A673 (cell line): ENCODE measurements at regions not wholly inside any gene's neighbourhood (a gene's known extent, or its start where the extent isn't known, plus 50 kb on each side); places are given as distances from the start of the nearest gene placed in this dataset.
"Not testable (repeated sequence)": the region's sequence is repeated elsewhere in the genome, so short reads cannot be mapped to it uniquely, and the experiment has no call there.

Source experiments
- BruUV-seq: library from RNA; stranded (reverse); fragments of 400-500 nt; replicated peaks from 2 replicates; lab custom pipeline; 2021; lab: Mats Ljungman, UMichigan
- CTCF ChIA-PET: fragments of 300-600 bp; sonication (Branson Sonifier 250); formaldehyde crosslinking; loops from one replicate; lab custom pipeline; 2022; ENCODE audit warnings: antibody characterized with exemption; lab: Charles Lee
- POLR2A ChIA-PET: fragments of 300-600 bp; sonication (Branson Sonifier 250); formaldehyde crosslinking; loops from one replicate; lab custom pipeline; 2022; ENCODE audit warnings: antibody characterized with exemption; ENCODE audit not compliant: low non-redundant PET; lab: Charles Lee
- DNase-seq: peaks from one replicate; pipeline ENCODE4 v3.0.0-alpha.2; 2015; ENCODE audit warnings: low spot score
- H3K27ac ChIP-seq: fragments of 200-600 bp; sonication (generic); 2 replicates; pipeline ENCODE4 v1.5.1; 2016; ENCODE audit warnings: mixed run types, low read depth, mild to moderate bottlenecking, mixed read lengths, antibody characterized with exemption, low read length; ENCODE audit not compliant: poor library complexity, severe bottlenecking
- H3K27me3 ChIP-seq: fragments of 200-600 bp; sonication (generic); replicated peaks from 2 replicates; pipeline ENCODE4 v1.6.1; 2017; ENCODE audit warnings: mixed run types, low read depth, mild to moderate bottlenecking, mixed read lengths, antibody characterized with exemption, low read length; ENCODE audit not compliant: insufficient read depth, poor library complexity
- H3K36me3 ChIP-seq: fragments of 200-600 bp; sonication (generic); 2 replicates; pipeline ENCODE4 v1.6.1; 2016; ENCODE audit warnings: mixed run types, mild to moderate bottlenecking, mixed read lengths, antibody characterized with exemption, low read length; ENCODE audit not compliant: insufficient read depth, poor library complexity, severe bottlenecking
- H3K4me1 ChIP-seq: fragments of 200-600 bp; sonication (generic); 2 replicates; pipeline ENCODE4 v1.6.1; 2017; ENCODE audit warnings: mixed run types, mild to moderate bottlenecking, mixed read lengths, antibody characterized with exemption, low read length; ENCODE audit not compliant: insufficient read depth, poor library complexity, severe bottlenecking
- H3K4me3 ChIP-seq: fragments of 200-600 bp; sonication (generic); 2 replicates; pipeline ENCODE4 v1.5.1; 2016; ENCODE audit warnings: low read depth, mixed run types, mild to moderate bottlenecking, mixed read lengths, low read length; ENCODE audit not compliant: poor library complexity, severe bottlenecking
- H3K9me3 ChIP-seq: fragments of 200-600 bp; sonication (generic); 2 replicates; pipeline ENCODE4 v1.6.1; 2016; ENCODE audit warnings: mixed run types, low read depth, mild to moderate bottlenecking, mixed read lengths, antibody characterized with exemption, low read length; ENCODE audit not compliant: poor library complexity, severe bottlenecking
- EZH2 ChIP-seq: fragments of 200-600 bp; sonication (generic); IDR thresholded peaks from 2 replicates; pipeline ENCODE4 v1.6.1; 2017; ENCODE audit warnings: borderline replicate concordance, low read depth, mild to moderate bottlenecking, mixed read lengths, antibody characterized with exemption, low read length; ENCODE audit not compliant: poor library complexity, severe bottlenecking
- intact Hi-C: fragments of 100-400 bp; cut with micrococcal nuclease; formaldehyde crosslinking; loops from one replicate; pipeline ENCODE4 v1.10.0; 2022; ENCODE audit not compliant: unreplicated experiment
- TF ChIP-seq, protein P1 (sequence below): fragments of 300-800, 200-600 bp; sonication (generic); conservative IDR thresholded peaks from 2 replicates; pipeline ENCODE4 v1.5.1; 2017; ENCODE audit warnings: low read depth, mild to moderate bottlenecking, antibody characterized with exemption, low read length, moderate library complexity, mixed read lengths

GRCh38 chr3:16011376-16011775, 163.1 kb upstream of the GALNT15 start:
- DNase-seq: no peak

DNA sequence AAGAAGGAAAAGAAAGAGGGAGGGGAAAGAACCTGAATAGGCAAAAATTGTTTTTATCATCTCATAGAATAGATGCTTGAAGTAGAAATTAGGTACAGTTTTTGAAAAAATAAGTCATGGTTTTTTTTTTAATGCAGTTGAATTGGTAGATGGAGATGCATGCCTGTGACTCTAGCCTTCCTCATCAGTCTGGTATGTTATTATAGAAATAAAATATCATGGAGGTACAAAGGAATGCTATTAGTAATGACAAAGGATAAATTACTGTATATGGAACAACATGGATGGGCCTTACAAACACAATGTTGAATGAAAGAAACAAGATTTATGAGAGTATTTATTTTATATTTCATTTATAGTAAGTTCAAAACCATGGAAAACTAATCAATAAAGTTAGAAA, 162.4 kb upstream of the GALNT15 start:
- BruUV-seq: no TSS peak
- H3K9me3 ChIP-seq: no peaks in the 10 kb centered on the region
- TF ChIP-seq, protein P1, sequence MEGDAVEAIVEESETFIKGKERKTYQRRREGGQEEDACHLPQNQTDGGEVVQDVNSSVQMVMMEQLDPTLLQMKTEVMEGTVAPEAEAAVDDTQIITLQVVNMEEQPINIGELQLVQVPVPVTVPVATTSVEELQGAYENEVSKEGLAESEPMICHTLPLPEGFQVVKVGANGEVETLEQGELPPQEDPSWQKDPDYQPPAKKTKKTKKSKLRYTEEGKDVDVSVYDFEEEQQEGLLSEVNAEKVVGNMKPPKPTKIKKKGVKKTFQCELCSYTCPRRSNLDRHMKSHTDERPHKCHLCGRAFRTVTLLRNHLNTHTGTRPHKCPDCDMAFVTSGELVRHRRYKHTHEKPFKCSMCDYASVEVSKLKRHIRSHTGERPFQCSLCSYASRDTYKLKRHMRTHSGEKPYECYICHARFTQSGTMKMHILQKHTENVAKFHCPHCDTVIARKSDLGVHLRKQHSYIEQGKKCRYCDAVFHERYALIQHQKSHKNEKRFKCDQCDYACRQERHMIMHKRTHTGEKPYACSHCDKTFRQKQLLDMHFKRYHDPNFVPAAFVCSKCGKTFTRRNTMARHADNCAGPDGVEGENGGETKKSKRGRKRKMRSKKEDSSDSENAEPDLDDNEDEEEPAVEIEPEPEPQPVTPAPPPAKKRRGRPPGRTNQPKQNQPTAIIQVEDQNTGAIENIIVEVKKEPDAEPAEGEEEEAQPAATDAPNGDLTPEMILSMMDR: no peak
- TF ChIP-seq EZH2: no peak
- H3K27me3 ChIP-seq: no peaks in the 10 kb centered on the region
- ChIA-PET CTCF (no interaction called here), POLR2A (no interaction called here)
- DNase-seq: no peak
- intact Hi-C loops: no loop called here
- H3K27ac ChIP-seq: no peak overlapping the region
- H3K36me3 ChIP-seq: no peaks in the 10 kb centered on the region
- H3K4me3 ChIP-seq: no peak overlapping the region
- no peaks in the 10 kb centered on the region for H3K4me1 ChIP-seq

More at GRCh38 chr3:16011376-16011775, 163.1 kb upstream of the GALNT15 start:
- ChIA-PET POLR2A (no interaction called here), CTCF (no interaction called here)
- Histone ChIP-seq H3K27ac (no peak overlapping the region), H3K27me3 (no peaks in the 10 kb centered on the region), H3K4me3 (no peak overlapping the region), H3K36me3 (no peaks in the 10 kb centered on the region), H3K9me3 (no peaks in the 10 kb centered on the region), H3K4me1 (no peaks in the 10 kb centered on the region)
- intact Hi-C loops: no loop called here
- no TSS peak for BruUV-seq
- no peak for TF ChIP-seq EZH2
- TF ChIP-seq, protein P1: no peak

DNA sequence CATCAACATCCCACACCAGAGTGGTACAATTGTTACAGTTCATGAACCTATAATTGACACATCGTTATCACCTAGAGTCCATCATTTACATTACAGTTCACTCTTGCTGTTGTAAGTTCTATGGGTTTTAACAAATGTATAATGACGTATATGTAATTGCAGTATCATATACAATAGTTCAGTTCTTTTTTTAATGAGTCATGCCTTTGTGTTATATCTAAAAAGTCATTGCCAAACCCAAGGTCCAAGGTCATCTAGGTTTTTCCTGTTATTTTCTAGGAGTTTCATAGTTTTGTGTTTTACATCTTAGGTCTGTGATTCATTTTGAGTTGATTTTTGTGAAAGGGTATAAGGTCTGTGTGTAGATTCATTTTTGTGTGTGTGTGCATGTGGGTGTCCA, 160.9 kb upstream of the GALNT15 start:
- intact Hi-C loops: no loop called here
- CTCF ChIA-PET: no interaction called here
- POLR2A ChIA-PET: no interaction called here
- TF ChIP-seq, protein P1: no peak
- no peak for TF ChIP-seq EZH2
- Histone ChIP-seq H3K27ac (no peak overlapping the region), H3K4me3 (no peak overlapping the region), H3K36me3 (no peaks in the 10 kb centered on the region), H3K9me3 (no peaks in the 10 kb centered on the region), H3K4me1 (no peaks in the 10 kb centered on the region), H3K27me3 (no peaks in the 10 kb centered on the region)
- BruUV-seq: no TSS peak
- no peak for DNase-seq

- DNase-seq, H3K4me1 ChIP-seq, CTCF ChIA-PET, H3K9me3 ChIP-seq, H3K4me3 ChIP-seq, H3K27ac ChIP-seq, H3K36me3 ChIP-seq, POLR2A ChIA-PET, BruUV-seq: not testable (repeated sequence)
- intact Hi-C loops: loop anchor here (10.0 kb wide), 1 partner anchor 1973 kb away; no protein-coding TSS in a partner anchor
- peaks cover 15% of the 10 kb centered on the region for H3K27me3 ChIP-seq
Measured at GRCh38 chr3:16021801-16022200, 152.7 kb upstream of the GALNT15 start.

GRCh38 chr3:16023881-16024280, 150.6 kb upstream of the GALNT15 start:
- POLR2A ChIA-PET, H3K9me3 ChIP-seq, H3K36me3 ChIP-seq, H3K4me3 ChIP-seq, CTCF ChIA-PET, DNase-seq, H3K4me1 ChIP-seq, H3K27ac ChIP-seq, BruUV-seq: not testable (repeated sequence)
- peaks cover 15% of the 10 kb centered on the region for H3K27me3 ChIP-seq
- intact Hi-C loops: loop anchor here (10.0 kb wide), 1 partner anchor 1971 kb away; no protein-coding TSS in a partner anchor
